Renal cortical epithelial cell (primary cell): ENCODE measurements at regions not wholly inside any gene's neighbourhood (a gene's known extent, or its start where the extent isn't known, plus 50 kb on each side); places are given as distances from the start of the nearest gene placed in this dataset.

Source experiments
- DNase-seq: peaks from one replicate; pipeline ENCODE4 v3.0.0-alpha.2; 2011; ENCODE audit warnings: low read depth

- DNase-seq: no peak
Observed at GRCh38 chr11:112513417-112513816, 252.8 kb upstream of the PLET1 start.

DNA sequence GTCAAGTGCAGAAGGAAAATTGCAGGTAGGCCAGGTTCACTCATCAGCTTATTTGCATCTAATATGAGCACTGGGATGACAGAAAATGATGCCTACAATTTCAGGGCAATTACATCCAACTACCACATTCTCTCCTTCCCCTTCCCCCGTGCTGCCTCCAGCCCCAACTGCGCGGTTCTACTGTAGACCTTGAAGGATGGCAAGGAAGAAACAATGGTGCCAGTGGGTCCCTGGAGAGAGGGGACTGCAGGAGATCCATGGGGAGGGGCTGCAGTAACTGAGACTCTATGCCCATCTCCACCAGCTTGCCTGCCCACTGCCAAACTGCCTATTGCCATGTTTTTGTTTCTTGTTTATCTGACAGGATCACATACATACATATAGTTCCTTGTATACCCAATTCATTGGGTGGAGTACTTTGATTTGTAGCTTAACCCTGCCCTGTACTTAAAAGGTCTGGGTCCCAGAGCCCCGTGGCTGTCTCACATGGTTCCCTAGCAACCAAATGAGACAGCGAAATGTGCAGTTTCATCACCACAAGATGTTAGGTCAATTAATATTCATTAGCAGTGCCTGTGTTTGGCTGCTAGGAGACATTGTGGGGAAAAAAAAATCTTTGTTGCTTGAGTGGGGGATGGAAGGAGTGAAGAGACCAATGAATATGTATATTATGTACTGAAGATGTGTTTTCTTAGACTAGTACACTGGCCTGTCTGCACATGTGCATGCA, 253.5 kb upstream of the PLET1 start:
- DNase-seq: peak; percentile 88

- DNase-seq: no peak
Observed at GRCh38 chr11:112516261-112516660, 255.6 kb upstream of the PLET1 start.

GRCh38 chr11:112516755-112517154, 256.1 kb upstream of the PLET1 start:
- no peak for DNase-seq

GRCh38 chr11:112518371-112518770, 257.7 kb upstream of the PLET1 start:
- DNase-seq: no peak

DNA sequence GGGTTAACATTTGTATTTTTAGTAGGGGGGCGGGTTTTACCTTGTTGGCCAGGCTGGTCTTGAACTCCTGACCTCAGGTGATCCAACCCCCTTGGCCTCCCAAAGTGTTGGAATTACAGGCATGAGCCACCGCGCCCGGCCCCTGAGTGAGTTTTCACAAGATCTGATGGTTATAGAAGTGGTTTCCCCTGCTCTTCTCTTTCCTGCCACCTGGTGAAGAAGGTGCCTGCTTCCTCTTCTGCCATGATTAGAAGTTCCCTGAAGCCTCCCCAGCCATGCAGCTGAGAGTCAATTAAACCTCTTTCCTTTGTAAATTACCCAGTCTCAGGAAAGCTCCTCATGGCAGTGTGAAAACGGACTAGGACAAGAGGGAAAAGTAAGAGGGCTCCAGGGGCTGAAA, 259.1 kb upstream of the PLET1 start:
- DNase-seq: no peak

DNA sequence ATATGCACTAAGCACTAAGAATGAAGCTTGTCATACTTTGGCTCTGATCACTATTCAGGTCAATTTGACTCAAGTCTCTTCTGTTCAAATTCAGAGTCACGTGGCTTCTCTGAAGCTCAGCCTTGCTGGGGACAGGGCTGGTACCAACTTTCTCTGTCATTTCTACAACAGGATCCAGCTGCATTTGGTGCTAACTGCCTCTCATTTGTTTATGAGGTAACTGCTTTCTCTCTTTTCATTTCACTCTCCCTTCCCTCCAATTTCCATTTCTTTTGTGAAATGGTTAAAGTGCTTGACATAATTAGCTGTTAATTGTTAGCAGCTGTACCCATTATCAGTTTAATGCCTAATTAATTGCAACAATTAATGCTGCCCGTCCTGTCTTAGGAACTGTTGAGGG, 259.7 kb upstream of the PLET1 start:
- DNase-seq: no peak

DNA sequence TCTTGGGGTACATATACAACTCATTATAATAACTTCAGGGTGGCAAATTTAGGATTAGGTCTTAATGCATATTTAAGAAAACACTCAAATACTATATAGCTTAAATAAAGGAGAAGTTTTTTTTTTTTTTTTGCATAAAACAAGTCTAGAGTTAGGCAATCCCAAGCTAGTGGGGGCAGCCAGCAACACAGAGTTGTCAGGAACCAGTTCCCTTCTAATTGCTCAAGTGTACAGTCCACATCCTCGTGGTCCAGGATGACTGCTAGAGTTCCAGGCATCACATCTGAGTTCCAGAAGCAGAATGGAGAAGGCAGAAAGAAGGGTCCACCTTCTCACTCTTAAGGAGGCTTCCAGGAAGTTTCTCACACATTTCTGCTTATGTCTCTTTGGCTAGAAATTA, 261.9 kb upstream of the PLET1 start:
- no peak for DNase-seq

GRCh38 chr11:112523031-112523430, 262.4 kb upstream of the PLET1 start:
- DNase-seq: no peak

GRCh38 chr11:112523477-112523876, 262.8 kb upstream of the PLET1 start:
- DNase-seq: peak; percentile 65

- no peak for DNase-seq
Observed at GRCh38 chr11:112523951-112524350, 263.3 kb upstream of the PLET1 start.

GRCh38 chr11:112524798-112525197, 264.1 kb upstream of the PLET1 start:
- DNase-seq: no peak

- DNase-seq: peak; percentile 77
Observed at GRCh38 chr11:112525270-112525669, 264.6 kb upstream of the PLET1 start.

DNA sequence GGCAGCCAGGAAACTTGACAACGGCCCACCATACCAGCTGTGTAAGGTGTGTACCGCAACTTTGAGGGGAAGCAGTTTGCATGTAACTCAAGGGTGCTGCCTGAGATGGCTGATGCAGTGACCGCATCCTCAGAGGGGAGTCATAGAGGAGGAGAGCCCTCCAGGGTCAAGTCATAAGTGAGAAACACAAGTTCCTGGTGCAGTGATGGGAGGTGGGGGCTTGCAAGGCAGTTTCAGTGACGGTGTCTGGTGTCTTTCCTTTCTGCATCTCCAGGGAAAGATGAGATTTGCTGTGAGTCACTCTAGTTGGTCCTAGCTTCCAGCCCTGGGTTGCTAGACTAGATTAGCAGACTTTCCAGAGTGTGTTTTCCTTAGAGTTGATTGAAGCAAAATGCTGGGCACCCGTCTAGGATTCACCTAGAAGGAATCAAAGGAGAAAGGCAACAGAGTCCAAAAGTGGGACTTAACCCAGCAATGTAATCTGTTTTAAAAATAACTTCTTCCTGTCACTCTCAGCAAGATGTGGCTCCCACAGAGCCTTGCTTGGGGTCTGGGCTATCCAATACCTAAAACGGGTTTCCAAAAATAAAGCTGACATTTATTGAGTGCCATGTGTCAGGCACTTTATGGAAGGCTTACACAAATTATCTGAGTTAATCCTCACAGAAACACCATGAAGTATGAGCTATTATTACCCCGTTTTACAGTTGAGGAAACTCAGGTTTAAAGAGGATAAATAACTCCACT, 265.4 kb upstream of the PLET1 start:
- no peak for DNase-seq

- no peak for DNase-seq
Observed at GRCh38 chr11:112526699-112527416, 266.2 kb upstream of the PLET1 start.

DNA sequence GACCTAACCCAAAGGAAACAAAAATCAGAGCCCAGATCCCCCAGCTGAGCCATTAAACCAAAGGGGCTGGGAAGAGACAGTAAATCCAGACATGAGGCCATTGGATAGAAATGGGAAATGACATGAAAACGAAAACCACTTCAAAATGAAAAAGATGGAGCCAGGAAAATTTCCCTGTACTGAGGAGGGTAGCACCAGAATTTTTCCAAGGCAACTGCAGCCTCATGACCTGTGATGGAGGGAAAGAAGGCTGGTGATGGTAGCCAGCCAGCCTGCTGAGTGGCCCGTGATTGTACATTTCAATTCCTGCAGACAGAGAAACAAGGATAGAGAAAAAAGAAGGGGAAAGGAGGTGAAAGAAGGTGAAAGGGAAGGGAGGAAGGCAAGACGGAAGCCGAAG, 268.4 kb upstream of the PLET1 start:
- no peak for DNase-seq

DNA sequence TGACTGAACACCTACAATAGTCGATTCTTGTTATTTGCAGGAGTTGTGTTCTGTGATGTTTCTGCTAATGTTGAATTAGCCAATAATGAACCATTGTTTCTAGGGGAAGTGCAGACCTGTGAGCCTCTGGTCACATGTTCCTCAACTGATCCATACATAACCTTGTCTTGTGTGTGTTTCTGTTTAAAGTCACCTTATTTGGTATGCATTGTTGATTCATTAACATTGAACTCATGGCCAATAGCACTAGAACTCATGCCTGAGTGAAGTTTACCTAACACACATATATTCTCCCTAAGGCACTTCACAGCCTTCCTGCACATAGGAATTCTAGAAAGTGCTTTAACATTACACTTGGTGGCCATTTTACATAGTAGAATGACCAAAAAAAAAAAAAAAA, 271.8 kb upstream of the PLET1 start:
- DNase-seq: peak; percentile 68

GRCh38 chr11:112533682-112534081, 273.0 kb upstream of the PLET1 start:
- no peak for DNase-seq

DNA sequence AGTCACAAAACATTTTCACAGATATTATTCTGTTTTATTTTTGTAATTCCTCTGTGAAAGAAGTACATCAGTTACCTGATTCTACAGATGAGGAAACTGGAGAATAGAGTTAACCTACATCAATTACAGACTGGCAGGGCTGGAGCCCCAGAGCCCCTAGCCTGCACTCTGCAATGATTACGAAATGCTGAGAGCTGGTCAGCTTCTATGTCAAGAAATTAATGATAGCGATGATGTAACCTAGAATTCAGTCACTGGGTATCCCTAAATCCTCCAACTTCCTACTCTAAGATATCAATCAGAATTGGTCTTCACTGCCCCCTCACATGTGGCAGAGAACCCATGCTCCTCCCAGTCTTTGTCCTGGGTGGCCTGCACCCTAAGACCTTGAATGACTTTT, 273.5 kb upstream of the PLET1 start:
- no peak for DNase-seq

- DNase-seq: no peak
Observed at GRCh38 chr11:112537026-112537425, 276.4 kb upstream of the PLET1 start.

- DNase-seq: peak; percentile 47
Observed at GRCh38 chr11:112537846-112538330, 277.2 kb upstream of the PLET1 start.

GRCh38 chr11:112538534-112539280, 278.0 kb upstream of the PLET1 start:
- no peak for DNase-seq
